Fibroblast of lung (primary cell): ENCODE measurements at regions not wholly inside any gene's neighbourhood (a gene's known extent, or its start where the extent isn't known, plus 50 kb on each side); places are given as distances from the start of the nearest gene placed in this dataset.

ENCODE experiments used
- DNase-seq, 2 donors: peaks; one replicate each; pipeline versions ENCODE4 v3.0.0 to v3.0.0-alpha.2; 2010; ENCODE audit warnings: low read depth in 2 of 2
- H2AFZ ChIP-seq: 2 replicates; pipeline ENCODE4 v1.5.1; 2012; ENCODE audit warnings: low read length, control low read depth, inconsistent platforms
- H3K27ac ChIP-seq: 2 replicates; pipeline ENCODE4 v1.5.1; 2011; ENCODE audit warnings: low read length, control low read depth; ENCODE audit not compliant: insufficient read depth
- H3K27me3 ChIP-seq: 2 replicates; pipeline ENCODE4 v1.5.1; 2011; ENCODE audit warnings: mild to moderate bottlenecking, low read length; ENCODE audit not compliant: control insufficient read depth, insufficient read depth
- H3K36me3 ChIP-seq: 2 replicates; pipeline ENCODE4 v1.5.1; 2011; ENCODE audit warnings: low read length; ENCODE audit not compliant: control insufficient read depth, insufficient read depth
- H3K4me1 ChIP-seq: 2 replicates; pipeline ENCODE4 v1.5.1; 2011; ENCODE audit warnings: low read length; ENCODE audit not compliant: control insufficient read depth, insufficient read depth; ENCODE audit errors: extremely low read depth
- H3K4me2 ChIP-seq: 2 replicates; pipeline ENCODE4 v1.5.1; 2011; ENCODE audit warnings: low read length, control low read depth; ENCODE audit not compliant: insufficient read depth; ENCODE audit errors: extremely low read depth
- H3K4me3 ChIP-seq, 4 experiments: fragments of 200-600 bp in 1 of 4; sonication (generic) in 1 of 4; replicated peaks in 1 of 4; 2 replicates each; pipeline ENCODE4 v1.5.1; 2011 to 2016; ENCODE audit warnings: low read length in 4 of 4, low read depth in 3 of 4, mild to moderate bottlenecking in 3 of 4, control low read depth in 2 of 4, inconsistent platforms in 1 of 4, mixed read lengths in 1 of 4; ENCODE audit not compliant: insufficient read depth in 1 of 4; ENCODE audit errors: control extremely low read depth in 1 of 4
- H3K79me2 ChIP-seq: 2 replicates; pipeline ENCODE4 v1.5.1; 2012; ENCODE audit warnings: mild to moderate bottlenecking, low read length, inconsistent platforms; ENCODE audit not compliant: control insufficient read depth, insufficient read depth
- H3K9ac ChIP-seq: 2 replicates; pipeline ENCODE4 v1.5.1; 2011; ENCODE audit warnings: mild to moderate bottlenecking, low read length, control low read depth; ENCODE audit not compliant: insufficient read depth
- H3K9me3 ChIP-seq: 2 replicates; pipeline ENCODE4 v1.5.1; 2012; ENCODE audit warnings: low read depth, low read length; ENCODE audit not compliant: control insufficient read depth, insufficient read depth
- H4K20me1 ChIP-seq: 2 replicates; pipeline ENCODE4 v1.5.1; 2011; ENCODE audit warnings: low read length; ENCODE audit not compliant: control insufficient read depth, insufficient read depth; ENCODE audit errors: extremely low read depth
- CTCF ChIP-seq, 2 donors: IDR thresholded peaks in 1 of 2; conservative IDR thresholded peaks in 1 of 2; 1 replicate in 1 of 2; 2 replicates in 1 of 2; pipeline ENCODE4 v1.5.1; 2011 to 2012; ENCODE audit warnings: low read length in 2 of 2, control low read depth in 1 of 2, inconsistent platforms in 1 of 2, low read depth in 1 of 2, mild to moderate bottlenecking in 1 of 2
- EZH2 ChIP-seq: IDR thresholded peaks from 2 replicates; pipeline ENCODE4 v1.5.1; 2012; ENCODE audit warnings: low read length, control low read depth, mild to moderate bottlenecking; ENCODE audit errors: missing control alignments

- H2AFZ ChIP-seq, result no peak overlapping the region
- H3K27ac ChIP-seq, result no peak overlapping the region
- H3K4me1 ChIP-seq, result peaks cover 10% of the 10 kb centered on the region
- no peaks in the 10 kb centered on the region for H3K27me3 ChIP-seq
- no peak overlapping the region for H3K4me3 ChIP-seq
- H3K36me3 ChIP-seq, result no peaks in the 10 kb centered on the region
- H3K9ac ChIP-seq, result no peak overlapping the region
- H3K4me2 ChIP-seq, result no peak overlapping the region
- H3K9me3 ChIP-seq, result no peaks in the 10 kb centered on the region
- TF ChIP-seq CTCF (conservative IDR thresholded peaks at IDR 0.05 in 1 of 2, IDR thresholded peaks at IDR 0.05 in 1 of 2; ENCODE audit: low read depth in 1 of 2, low read length in 2 of 2) (no peak), EZH2 (no peak)
- no peak for DNase-seq
- H3K79me2 ChIP-seq, result no peaks in the 10 kb centered on the region
- no peaks in the 10 kb centered on the region for H4K20me1 ChIP-seq
Observed at GRCh38 chr17:68780596-68780995, 174.6 kb downstream of the ABCA8 start.

- Histone ChIP-seq H3K36me3 (no peaks in the 10 kb centered on the region), H3K4me1 (peaks cover 14% of the 10 kb centered on the region), H2AFZ (no peak overlapping the region), H3K4me2 (no peak overlapping the region), H3K9ac (no peak overlapping the region), H3K27me3 (no peaks in the 10 kb centered on the region), H3K9me3 (no peaks in the 10 kb centered on the region), H4K20me1 (no peaks in the 10 kb centered on the region), H3K4me3 (no peak overlapping the region), H3K79me2 (no peaks in the 10 kb centered on the region), H3K27ac (no peak overlapping the region)
- DNase-seq, result no peak
- TF ChIP-seq EZH2, result no peak
- TF ChIP-seq CTCF (conservative IDR thresholded peaks at IDR 0.05 in 1 of 2, IDR thresholded peaks at IDR 0.05 in 1 of 2; ENCODE audit: low read depth in 1 of 2, low read length in 2 of 2), result no peak
Observed at GRCh38 chr17:68778726-68779125, 176.5 kb downstream of the ABCA8 start.

GRCh38 chr17:68777856-68778694 lies 176.9 kb upstream of the FAM20A start:
- Histone ChIP-seq H3K36me3 (no peaks in the 10 kb centered on the region), H3K4me3 (no peak overlapping the region), H3K27ac (no peak overlapping the region), H3K27me3 (no peaks in the 10 kb centered on the region), H3K4me1 (peaks cover 13% of the 10 kb centered on the region), H3K9me3 (no peaks in the 10 kb centered on the region), H3K79me2 (no peaks in the 10 kb centered on the region), H2AFZ (no peak overlapping the region), H4K20me1 (no peaks in the 10 kb centered on the region), H3K9ac (no peak overlapping the region), H3K4me2 (no peak overlapping the region)
- TF ChIP-seq EZH2 (no peak), CTCF (conservative IDR thresholded peaks at IDR 0.05 in 1 of 2, IDR thresholded peaks at IDR 0.05 in 1 of 2; ENCODE audit: low read depth in 1 of 2, low read length in 2 of 2) (no peak)
- no peak for DNase-seq
